Esophagus mucosa (tissue), 1 donor: ENCODE measurements at regions not wholly inside any gene's neighbourhood (a gene's known extent, or its start where the extent isn't known, plus 50 kb on each side); places are given as distances from the start of the nearest gene placed in this dataset.

Experiments used
- ATAC-seq: fragments of 200-7000 bp; cut with Tn5 transposase; one replicate; pipeline ENCODE4 v1.9.1; 2020
- donor health status: DM: yes; HTN: yes; CAD: no.

GRCh38 chr2:37550190-37550589 is 121.3 kb downstream of the CDC42EP3 start:
- ATAC-seq, result no peak

DNA sequence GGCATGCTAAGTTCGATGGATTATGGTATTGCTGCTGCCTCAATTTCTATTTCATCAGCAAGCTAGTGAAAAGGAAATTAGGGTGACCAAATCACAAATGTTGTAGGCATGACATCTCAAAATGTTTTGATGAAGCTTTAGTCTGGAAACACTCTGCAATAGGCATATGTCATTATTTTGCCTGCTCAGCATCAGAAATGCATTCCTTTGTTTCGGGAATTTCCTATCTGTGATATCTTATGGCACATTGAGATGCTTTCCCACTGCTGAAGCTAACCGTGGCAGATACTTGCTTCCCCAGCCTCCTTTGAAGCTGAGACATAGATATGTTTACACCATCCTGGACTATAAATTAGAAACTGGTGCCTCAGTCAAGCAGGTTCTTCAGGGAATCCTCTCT is 119.7 kb downstream of the CDC42EP3 start:
- ATAC-seq, result no peak

- no peak for ATAC-seq
Observed at GRCh38 chr2:37552339-37552738, 119.1 kb downstream of the CDC42EP3 start.

DNA sequence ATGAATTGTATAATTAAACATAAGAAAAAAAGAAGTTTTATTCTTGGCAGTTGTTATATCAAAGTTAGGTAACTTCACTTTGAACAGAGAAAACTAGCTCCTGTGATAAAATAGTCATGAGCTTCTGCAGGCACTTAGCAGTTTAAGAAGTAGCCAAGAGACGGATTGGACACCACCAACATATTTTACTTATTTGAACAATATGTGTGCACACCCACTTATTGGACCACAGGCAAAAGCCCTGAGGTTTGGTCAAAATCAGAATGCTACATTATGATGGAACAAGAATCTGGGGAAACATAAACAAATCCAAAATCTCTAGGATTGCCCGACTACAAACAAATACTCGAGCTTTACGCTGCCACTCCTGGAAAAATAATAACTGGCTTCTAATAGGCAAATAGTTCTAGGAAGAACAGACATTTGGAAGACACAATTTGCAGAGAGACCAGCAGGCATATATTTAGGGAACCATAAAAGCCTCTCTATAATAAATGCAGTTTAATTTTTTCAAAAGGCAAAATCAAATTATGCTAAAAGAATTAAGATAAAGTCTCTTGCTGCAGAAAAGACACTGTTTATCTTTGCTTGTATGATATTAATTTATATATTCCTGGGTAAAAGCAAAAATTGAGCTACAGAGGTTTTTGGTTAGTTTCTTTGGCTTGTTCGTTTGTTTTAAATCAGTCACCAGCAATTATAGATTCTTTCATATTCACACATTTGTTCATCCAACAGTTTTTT is 117.9 kb downstream of the CDC42EP3 start:
- no peak for ATAC-seq

DNA sequence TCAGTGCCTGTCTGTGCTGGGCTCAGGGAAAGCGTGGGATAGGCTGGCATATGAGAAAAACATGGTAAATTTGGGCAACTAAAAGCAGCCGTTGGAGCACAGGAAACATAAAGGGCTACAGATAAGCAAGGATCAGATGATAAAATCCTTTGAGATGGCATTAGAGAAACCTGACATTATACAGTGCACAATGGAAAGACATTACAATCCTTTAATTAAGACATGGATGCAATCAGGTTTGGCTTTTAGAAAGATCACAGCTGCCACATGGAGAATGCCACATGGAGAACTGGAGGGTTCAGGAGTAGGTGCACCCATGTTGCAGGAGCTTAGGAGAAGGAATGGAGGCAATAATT is 117.3 kb downstream of the CDC42EP3 start:
- ATAC-seq, result no peak

DNA sequence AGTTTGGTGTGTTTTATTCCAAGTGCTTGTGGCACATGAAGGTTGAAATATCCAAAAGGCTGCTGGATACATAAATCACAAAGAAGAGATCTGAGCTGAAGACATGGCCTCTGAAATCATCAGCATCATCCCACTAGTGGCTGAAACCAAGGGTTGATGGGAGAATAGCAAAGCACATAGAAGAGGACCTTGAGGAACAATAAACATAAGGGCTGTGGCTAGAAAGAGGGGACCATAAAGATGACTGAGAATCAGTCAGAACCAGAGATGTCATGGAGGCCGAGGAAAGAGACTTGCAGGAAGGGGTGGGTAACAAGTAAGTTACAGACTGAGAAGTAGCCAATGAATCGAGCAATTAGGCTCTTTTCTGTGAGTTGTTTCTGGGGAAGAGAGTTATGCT is 116.8 kb downstream of the CDC42EP3 start:
- no peak for ATAC-seq

DNA sequence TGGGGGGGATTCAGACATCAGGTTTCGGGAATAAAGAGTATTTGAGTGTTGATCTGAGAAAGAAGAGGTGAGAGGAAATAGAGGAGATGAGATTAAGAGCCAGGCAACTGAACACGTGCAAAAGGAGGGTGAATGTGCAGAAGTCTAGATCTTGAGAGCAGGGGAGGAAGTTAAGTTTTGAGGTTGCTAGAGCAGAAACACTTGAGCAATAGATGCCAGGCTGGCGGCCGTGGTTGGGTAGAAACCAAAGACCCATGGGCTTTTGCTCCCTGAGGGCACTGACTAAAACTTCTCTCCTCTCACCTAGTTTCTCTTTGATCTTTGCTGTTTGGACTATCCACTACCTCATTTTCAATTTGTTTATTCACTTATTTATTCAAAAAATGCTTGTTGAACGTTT is 116.0 kb downstream of the CDC42EP3 start:
- ATAC-seq, result peak; percentile 31

- ATAC-seq, result no peak
Observed at GRCh38 chr2:37556256-37556655, 115.2 kb downstream of the CDC42EP3 start.

- ATAC-seq, result no peak
Observed at GRCh38 chr2:37558623-37559022, 112.8 kb downstream of the CDC42EP3 start.

DNA sequence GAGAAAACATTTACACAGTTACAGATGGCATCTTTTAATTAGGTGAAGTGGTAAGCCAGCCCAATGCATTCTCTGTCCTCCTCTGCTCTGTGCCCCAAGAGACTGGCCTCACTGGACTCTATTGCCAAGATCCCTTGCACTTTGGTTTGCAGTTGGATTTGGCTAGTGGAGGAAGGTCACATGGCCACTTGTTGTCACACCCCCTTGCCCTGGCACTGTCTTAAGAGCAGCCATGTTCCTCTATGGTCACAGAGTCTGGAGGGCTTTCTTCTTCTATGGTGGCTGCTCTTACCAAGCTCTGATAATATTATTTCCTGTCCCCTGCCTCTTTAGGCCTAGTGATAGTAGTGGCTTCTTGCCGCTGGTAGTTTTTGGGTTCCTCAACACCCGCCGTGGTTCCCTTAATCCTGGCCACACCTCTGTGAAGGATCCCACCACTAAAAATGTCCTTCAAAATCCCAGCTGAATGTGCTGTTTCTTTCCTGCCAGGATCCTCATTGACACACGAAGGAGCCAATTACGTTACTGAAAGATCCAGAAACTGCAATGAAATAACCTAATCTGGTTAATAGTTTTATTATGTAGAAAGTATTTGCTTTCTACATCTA is 111.1 kb downstream of the CDC42EP3 start:
- ATAC-seq, result no peak

GRCh38 chr2:37560863-37561614 is 110.4 kb downstream of the CDC42EP3 start:
- ATAC-seq, result no peak

GRCh38 chr2:37561615-37562569 is 109.5 kb downstream of the CDC42EP3 start:
- ATAC-seq, result peak; percentile 71

DNA sequence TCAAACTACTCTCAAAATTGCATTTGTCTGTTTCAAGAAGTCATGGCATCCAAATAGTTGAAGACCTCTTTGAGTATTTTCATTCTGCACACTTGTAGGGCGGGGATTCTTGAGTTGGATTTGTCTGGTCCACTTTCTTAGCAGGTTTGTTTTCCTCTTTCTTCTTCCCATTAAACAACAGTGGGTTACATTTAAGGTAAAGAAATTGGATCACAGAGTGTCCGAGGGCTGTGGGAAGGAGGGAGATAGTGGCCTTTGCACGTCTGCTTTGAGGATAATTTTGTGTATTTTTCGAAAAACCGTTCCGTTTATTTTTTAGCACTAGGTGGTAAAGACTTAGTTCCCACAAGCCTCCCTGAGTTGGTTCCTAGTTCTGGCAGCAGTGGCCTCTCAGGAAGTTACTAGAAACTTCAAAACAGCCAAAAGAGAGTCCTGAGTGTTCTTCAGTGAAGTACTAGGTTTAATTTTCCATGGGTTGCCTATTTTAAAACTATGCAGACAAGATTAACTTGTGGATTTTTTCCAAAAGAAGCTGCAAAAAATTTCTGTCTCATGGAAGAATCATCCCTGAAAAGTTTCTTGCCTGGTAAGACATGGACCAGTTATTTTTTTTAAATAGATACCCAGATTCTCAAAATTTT is 107.9 kb downstream of the CDC42EP3 start:
- no peak for ATAC-seq

- ATAC-seq, result no peak
Observed at GRCh38 chr2:37564356-37564755, 107.1 kb downstream of the CDC42EP3 start.

DNA sequence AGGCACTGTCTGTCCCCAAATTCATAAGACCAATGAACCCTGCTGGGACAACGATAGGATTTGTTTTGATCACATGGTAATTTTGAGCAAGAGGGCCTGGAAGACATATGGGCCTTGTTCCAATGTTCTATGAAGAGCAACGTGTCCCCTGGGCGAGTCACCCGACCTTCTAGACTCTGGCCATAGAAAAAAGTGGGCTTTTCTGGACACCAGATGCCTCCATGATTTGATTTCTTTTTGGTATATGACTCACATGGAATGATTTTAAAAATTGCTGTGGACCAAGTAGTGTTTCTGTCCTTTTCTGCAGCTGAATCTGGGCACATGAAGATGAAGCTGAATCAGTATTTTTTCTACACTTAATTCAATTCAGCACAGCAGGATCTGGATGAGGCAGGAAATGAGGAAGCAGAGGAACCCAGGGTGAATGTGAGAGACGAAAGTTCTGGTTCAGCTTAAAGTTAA is 104.9 kb downstream of the CDC42EP3 start:
- no peak for ATAC-seq

DNA sequence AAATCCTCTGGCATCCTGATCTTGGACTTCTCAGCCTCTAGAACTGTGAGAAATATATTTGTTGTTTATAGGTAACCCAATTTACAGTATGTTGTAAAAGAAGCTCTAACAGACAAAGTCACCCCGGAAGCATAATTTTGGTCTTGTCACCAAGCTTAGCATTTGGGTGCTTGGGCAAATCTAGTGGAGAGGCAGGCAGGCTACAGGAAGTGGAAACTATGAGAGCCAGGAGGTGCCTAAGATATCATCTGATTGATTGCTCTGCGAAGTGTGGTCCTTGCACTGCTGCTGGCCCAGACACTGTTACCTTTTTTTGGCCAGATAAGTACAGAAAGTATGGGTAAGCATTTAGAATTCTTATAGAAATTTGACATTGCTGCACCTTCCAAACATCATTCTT is 102.9 kb downstream of the CDC42EP3 start:
- no peak for ATAC-seq

GRCh38 chr2:37569131-37569823 is 102.2 kb downstream of the CDC42EP3 start:
- ATAC-seq, result no peak

- ATAC-seq, result no peak
Observed at GRCh38 chr2:37569986-37570679, 101.3 kb downstream of the CDC42EP3 start.

DNA sequence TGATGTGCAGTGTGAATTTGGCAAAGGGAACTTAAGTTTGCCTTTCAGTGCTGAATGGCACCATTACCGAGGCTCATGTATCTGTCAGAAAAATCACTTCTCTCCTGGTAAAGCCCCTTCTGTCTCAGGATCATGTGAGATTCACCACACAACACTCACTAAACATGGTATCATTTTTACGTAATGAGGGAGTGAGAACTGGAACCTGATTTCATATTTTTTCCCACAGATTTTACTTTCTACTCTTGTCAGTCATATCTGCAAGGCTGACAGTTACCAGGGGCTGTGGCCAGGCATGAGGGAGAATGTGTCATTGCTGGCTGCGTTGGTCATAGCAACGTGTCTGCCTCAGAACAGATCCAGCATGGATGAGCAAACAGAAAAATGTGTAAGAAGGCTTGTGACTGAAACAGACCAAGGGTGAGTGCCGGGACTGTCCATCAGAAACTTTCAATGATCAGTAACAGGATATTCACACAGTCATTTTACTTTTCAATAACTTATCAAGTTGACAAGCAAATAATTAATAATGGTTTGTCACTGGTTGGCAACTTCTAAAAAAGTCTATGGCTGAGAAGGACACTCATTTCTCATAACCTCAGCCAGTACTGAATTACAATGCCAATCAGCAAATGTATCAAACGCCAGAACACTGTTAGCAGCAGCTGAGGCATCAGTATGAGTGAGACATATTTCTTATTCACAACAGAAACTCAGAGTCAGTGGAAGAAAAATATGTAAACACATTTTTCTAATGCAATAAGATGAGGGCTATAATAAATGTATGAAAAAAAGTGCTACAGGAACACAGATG is 100.5 kb downstream of the CDC42EP3 start:
- ATAC-seq, result no peak

GRCh38 chr2:37571587-37572136 is 99.8 kb downstream of the CDC42EP3 start:
- no peak for ATAC-seq
